AG10803 (cell line): ENCODE measurements at regions not wholly inside any gene's neighbourhood (a gene's known extent, or its start where the extent isn't known, plus 50 kb on each side); places are given as distances from the start of the nearest gene placed in this dataset.

ENCODE experiments used
- DNase-seq: peaks from one replicate; pipeline ENCODE4 v3.0.0; 2010; ENCODE audit warnings: low read depth
- H3K4me3 ChIP-seq: 2 replicates; pipeline ENCODE4 v1.5.1; 2011; ENCODE audit warnings: mild to moderate bottlenecking, low read length, control low read depth
- TF ChIP-seq, protein P1 (sequence below): conservative IDR thresholded peaks from 2 replicates; pipeline ENCODE4 v1.5.1; 2011; ENCODE audit warnings: mild to moderate bottlenecking, low read length, control low read depth, inconsistent platforms

GRCh38 chr16:55390630-55391237, 66.7 kb downstream of the IRX6 start:
- H3K4me3 ChIP-seq = no peak overlapping the region
- TF ChIP-seq, protein P1, sequence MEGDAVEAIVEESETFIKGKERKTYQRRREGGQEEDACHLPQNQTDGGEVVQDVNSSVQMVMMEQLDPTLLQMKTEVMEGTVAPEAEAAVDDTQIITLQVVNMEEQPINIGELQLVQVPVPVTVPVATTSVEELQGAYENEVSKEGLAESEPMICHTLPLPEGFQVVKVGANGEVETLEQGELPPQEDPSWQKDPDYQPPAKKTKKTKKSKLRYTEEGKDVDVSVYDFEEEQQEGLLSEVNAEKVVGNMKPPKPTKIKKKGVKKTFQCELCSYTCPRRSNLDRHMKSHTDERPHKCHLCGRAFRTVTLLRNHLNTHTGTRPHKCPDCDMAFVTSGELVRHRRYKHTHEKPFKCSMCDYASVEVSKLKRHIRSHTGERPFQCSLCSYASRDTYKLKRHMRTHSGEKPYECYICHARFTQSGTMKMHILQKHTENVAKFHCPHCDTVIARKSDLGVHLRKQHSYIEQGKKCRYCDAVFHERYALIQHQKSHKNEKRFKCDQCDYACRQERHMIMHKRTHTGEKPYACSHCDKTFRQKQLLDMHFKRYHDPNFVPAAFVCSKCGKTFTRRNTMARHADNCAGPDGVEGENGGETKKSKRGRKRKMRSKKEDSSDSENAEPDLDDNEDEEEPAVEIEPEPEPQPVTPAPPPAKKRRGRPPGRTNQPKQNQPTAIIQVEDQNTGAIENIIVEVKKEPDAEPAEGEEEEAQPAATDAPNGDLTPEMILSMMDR = no peak
- DNase-seq = no peak

DNA sequence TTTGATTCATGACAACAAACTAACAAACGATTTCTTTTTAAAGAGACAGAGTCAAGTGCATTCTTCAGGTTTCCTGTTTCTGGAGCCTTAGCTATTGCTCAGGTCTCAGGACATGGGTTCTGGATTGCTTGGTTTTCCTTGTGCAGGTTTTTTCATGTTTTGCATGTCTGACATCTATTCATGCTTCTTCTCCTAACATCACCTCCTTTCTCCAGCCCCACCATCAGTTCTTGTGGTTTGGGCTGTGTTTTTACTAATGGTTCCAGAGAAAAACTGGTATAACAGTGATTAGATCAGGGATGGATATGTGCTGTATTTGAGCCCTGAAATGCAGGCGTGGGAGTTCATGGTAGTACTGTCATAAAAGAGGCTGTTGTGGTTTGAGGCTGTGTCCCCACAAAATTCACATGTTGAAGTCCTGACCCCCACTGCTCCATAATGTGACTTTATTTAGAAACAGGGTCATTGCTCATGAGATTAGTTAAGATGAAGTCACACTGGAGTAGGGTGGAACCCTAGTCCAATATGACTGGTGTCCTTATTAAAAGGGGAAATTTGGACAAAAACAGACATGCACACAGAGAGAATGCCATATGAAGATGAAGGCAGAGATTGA, 67.9 kb downstream of the IRX6 start:
- no peak overlapping the region for H3K4me3 ChIP-seq
- TF ChIP-seq, protein P1 = no peak

DNA sequence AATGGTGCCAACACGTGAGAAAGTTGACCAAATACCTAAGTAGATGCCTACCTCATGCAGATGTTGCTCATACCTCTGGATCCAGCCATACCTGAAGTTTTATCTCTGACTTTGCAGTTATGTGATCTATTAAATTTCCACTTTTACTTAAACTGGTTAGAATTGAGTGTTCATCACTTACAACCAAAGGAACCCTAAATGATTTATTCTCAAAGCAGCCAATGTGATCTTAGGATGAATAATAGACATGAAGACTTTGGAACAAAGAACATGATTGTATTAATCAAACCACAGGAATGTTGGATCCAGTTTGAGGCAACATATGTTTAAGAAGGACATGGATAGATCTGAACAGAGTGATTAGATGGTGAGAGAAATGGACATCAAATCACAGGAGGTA, 68.7 kb downstream of the IRX6 start:
- TF ChIP-seq, protein P1 = no peak

More for the DNA sequence above, 67.9 kb downstream of the IRX6 start:
- no peak for DNase-seq

GRCh38 chr16:55393991-55394390, 70.0 kb downstream of the IRX6 start:
- no peak for DNase-seq
- TF ChIP-seq, protein P1 = no peak

More for the DNA sequence above, 68.7 kb downstream of the IRX6 start:
- DNase-seq = no peak
- no peak overlapping the region for H3K4me3 ChIP-seq

GRCh38 chr16:55398762-55399161, 74.8 kb downstream of the IRX6 start:
- DNase-seq = no peak

More at GRCh38 chr16:55393991-55394390, 70.0 kb downstream of the IRX6 start:
- no peak overlapping the region for H3K4me3 ChIP-seq

DNA sequence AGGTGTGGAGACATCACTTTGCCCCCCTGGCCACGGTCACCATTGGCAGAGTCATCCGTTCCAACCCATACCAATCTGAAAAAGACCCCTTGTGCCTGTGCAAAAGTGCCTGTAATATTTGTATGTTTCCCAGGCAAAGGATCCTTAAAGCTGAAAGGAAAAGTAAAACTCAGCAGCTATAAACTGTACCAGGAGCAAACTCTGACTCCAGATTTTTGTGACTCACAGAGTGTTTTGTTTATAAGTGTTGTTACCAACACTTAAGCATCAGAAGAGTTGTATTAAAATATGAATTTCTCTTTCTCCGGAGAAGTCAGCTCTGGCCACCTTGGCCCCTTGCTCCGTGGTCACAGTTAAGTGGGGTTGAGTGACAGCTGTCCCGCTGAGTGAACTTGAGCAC, 75.9 kb downstream of the IRX6 start:
- H3K4me3 ChIP-seq = no peak overlapping the region
- DNase-seq = no peak
- TF ChIP-seq, protein P1 = no peak

More at GRCh38 chr16:55398762-55399161, 74.8 kb downstream of the IRX6 start:
- TF ChIP-seq, protein P1 = no peak
- no peak overlapping the region for H3K4me3 ChIP-seq

GRCh38 chr16:55401046-55401445, 77.0 kb downstream of the IRX6 start:
- TF ChIP-seq, protein P1 = no peak
- DNase-seq = no peak
- no peak overlapping the region for H3K4me3 ChIP-seq
